ENCODE measurements at regions not wholly inside any gene's neighbourhood (a gene's known extent, or its start where the extent isn't known, plus 50 kb on each side); places are given as distances from the start of the nearest gene placed in this dataset.
"Not testable (repeated sequence)": the region's sequence is repeated elsewhere in the genome, so short reads cannot be mapped to it uniquely, and the experiment has no call there.

DNA sequence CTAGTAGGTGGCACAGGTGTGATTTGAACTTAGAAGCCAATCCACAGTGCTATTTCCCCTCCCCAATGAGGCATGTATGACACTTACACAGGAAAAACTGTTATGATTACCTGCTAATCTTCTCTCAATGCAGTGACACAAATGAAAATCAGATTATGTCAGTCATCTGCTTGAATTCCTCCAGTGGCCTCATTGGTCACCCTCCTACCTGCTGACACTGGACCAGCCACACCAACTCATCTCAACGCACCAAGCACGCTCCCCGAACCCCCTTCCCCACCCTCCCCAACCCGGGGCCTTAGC, 82.2 kb upstream of the SEC11C start:
- DNase-seq (ENCODE audit: low read depth in 2 of 2) = no peak

- DNase-seq (ENCODE audit: low read depth in 2 of 2) = no peak
These were observed 81.7 kb upstream of the SEC11C start for GRCh38 chr18:59057969-59058368.

DNA sequence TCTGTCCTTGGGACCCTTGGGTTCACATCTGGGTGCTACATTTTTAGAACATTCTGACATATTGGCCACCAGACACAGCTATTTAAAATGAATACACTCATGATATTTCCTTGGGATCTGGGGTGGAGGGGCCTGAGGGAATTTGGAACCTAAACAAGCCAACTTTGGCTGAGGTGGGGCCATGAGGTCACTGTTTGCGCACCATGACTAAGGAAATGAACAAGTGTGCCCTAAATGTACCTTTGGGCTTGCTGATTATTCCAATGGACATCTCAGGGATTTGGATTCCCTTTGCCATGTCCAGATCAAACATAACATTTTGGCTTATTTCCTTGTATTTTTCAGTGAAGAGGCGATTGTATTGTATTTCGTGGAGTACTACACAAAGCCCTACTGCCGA, 80.5 kb upstream of the SEC11C start:
- DNase-seq (ENCODE audit: low read depth in 2 of 2) = no peak

DNA sequence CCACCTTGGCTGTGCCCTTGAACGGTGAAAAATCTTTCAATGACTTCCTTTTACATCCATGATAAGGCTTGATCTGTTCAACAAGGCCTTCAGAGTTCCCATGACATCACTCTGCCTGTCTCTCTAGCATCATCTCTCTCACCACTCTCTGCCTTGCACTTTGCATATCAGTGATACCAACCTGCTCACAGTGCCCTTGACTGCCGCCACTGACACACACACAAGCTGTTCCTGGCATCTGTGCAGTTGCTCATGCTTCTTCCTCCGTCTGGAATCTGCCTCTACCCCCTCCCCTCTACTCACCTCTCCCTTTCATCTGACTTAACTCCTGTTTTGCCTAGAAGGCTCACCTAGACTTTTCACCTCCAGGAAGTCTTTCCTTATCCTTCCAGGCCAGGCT, 79.1 kb upstream of the SEC11C start:
- no peak for DNase-seq (ENCODE audit: low read depth in 2 of 2)

- no peak for DNase-seq (ENCODE audit: low read depth in 2 of 2)
These were observed 77.6 kb upstream of the SEC11C start for GRCh38 chr18:59061914-59062642.

GRCh38 chr18:59062643-59063006, 77.1 kb upstream of the SEC11C start:
- DNase-seq (ENCODE audit: low read depth in 2 of 2) = no peak

DNA sequence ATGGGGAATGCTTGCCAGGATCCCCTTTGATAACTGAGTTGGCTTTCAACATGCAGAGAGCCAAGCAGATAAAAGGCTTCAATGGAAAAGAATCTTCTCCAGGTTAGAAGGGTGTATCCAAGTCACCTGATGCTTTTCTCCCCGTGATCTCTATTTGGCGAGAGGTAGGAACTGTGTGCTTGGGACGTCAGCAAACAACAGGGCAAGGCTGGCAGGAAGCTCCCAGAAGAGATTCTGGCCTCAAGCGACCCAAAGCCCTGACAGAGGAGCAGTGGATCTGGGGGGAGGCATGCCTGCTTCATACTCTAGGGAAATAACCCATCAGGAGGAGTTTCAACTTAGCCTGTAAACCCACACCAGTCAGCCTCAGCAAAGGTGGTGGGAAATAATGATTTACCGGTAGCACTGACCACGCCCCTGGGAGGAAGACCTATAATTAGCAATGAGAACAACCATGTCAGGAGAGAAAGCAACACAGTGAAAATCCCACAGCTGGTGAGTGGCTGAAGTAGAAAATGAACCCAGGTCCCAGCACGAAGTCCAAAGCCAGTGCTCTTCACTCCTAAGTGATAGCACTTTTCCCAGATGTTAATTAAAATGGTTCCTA, 76.3 kb upstream of the SEC11C start:
- DNase-seq (ENCODE audit: low read depth in 2 of 2) = no peak

GRCh38 chr18:59063912-59064311, 75.8 kb upstream of the SEC11C start:
- no peak for DNase-seq (ENCODE audit: low read depth in 2 of 2)

- DNase-seq (ENCODE audit: low read depth in 2 of 2) = no peak
These were observed 74.0 kb upstream of the SEC11C start for GRCh38 chr18:59065684-59066083.

DNA sequence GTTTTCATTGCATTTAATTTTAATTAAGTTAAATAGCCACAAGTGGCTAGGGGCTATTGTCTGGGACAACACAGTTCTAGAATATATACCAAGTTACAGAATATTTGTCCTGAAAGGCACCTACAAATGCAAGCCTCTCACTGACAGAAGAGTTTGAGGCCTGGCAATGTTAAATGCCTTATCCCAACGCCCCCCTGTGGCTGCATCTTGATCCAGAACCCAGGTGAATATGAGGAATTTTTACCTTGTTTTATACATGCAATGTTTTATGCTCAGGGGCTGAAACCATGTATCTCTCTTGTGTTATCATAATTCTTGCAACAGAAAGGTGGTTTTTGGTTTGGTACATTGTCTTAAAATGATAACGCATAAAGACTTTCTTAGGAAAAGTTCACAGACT, 71.8 kb upstream of the SEC11C start:
- DNase-seq (ENCODE audit: low read depth in 2 of 2) = peak; percentile 29 to 61

GRCh38 chr18:59068276-59069071, 71.2 kb upstream of the SEC11C start:
- no peak for DNase-seq (ENCODE audit: low read depth in 2 of 2)

DNA sequence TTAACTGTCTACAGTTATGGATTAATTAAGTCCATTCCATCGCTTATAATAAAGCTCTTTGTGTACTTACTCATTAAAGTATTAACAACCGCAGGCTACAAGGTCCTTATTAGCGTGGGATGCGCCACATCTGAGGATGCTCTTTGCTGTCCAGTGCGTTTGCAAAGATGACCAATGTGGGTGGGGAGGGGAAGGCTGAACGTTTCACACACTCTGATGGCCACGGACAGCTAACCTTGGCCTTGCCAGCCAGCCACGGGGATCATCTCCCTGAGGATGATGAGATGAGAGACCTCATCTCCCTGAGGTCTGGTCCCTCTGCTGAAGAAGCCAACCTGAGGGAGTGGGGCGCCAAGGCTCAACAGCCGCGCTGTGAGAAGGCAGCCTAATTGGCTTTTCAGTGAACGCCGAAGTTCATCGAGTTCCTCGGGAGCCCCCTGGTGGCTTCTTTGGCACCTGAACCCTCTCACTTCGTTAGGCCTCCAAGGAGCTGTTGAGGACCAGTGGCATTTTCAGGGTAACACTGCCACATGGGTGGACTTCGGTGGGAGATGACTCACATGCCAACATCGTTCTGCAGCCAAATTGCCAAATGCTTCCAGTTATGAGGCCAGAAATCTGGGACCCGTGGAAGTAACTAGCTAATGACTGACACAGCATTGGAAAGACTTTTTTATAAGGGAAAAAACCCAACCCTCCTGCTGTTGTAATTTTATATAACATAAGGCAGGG, 69.3 kb upstream of the SEC11C start:
- peak; percentile 24 to 78 for DNase-seq (ENCODE audit: low read depth in 2 of 2)

DNA sequence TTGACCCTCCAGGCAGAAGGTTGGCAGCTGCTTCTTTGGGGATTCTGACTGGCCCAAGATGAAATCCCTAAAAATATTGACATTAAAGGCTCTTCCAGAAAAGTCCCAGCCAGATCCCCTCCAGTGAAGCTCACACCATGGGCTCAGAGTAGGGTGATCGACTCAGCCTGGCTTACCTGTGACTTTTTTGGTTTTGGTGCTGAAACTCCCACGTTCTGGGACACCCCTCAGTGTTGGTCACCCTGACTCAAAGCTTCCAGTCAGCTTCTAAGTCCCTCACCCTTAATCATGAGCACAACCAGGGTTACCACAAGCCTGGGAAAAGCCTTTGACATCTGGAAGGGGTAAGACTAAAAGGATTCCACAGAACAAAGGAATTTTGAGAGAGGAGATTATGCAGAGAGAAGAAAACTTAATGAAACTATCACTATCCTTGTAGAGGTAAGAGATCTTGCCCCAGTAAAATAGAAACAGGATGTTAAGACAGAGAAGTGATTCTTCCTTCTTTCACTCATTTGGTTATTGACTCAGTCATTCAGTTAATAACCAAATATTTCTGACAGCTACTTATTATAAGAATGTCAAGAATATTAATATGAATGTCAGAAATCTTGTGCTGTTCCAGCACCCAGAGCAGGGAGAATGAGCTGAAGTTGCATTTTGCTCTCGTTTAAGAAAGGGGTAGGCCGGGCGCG, 66.8 kb upstream of the SEC11C start:
- no peak for DNase-seq (ENCODE audit: low read depth in 2 of 2)

DNA sequence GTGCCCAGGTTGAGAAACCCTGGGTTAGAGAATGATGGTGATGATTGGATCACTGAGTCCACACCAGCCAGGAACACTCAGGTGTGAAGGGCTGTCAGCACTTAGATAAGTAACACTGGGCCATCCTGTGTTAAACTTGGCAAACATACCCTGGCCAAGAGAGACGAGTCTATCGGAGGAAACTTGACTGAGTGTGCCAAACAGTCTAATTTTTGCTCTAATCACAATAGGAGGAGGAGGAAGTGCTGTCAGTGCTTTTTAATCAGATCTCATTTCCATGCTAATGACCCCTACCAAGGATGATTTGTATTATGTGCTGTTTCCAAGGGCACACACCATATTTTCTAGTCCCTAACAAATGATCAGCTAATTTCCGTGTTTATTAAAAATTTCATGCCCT, 63.8 kb upstream of the SEC11C start:
- peak; percentile 41 to 44 for DNase-seq (ENCODE audit: low read depth in 2 of 2)

DNA sequence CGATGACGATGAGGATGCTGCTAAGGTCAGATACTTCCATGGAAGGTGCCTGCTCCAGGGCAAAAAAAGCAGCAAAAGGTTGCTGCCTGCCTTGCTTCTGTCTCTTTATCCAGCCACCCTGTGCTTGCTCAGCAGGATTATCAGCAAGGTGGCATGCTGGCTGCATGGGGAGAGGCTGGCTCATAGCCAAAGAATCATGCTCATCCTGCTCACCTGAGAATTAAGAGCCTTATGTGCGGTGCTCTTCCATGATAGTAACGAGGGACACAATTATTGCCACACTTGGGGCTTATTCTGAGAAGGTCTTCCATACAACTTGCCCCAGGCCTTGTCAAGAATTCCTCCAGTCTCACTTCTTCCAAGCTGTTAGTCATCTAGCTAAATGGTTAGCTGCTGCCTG, 60.4 kb upstream of the SEC11C start:
- no peak for DNase-seq (ENCODE audit: low read depth in 2 of 2)

DNA sequence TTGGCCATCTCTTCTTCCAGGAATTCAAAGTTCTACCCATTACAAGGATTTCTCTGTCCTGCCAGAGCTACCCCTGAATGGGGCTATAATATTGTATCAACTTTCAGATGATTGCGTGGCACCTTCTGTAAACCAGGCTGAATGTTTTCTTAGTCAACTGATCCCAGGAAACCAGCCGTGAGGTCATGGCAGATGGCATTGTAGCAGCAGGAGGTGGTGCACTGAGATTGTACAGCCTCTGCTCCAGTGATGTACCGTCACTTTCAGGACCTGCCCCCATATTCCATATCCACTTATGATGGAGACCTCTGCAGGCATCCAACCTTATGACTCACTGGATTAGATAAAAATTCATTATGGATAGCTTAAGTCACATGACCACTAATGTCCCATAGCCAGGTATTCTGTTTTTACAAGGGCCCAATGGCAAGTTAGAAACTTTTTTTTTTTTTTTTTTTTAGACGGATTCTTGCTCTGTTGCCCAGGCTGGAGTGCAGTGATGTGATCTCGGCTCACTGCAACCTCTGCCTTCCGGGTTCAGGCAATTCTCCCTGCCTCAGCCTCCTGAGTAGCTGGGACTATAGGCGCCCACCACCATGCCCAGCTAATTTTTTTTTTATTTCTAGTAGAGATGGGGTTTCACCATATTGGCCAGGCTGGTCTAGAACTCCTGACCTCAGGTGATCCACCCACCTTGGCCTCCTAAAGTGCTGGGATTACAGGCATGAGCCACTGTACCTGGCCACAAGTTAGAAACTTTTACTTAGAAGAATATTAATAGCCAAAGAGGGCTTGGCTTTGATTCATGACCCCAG, 59.8 kb upstream of the SEC11C start:
- DNase-seq (ENCODE audit: low read depth in 2 of 2) = not testable (repeated sequence)

- no peak for DNase-seq (ENCODE audit: low read depth in 2 of 2)
These were observed 56.4 kb upstream of the SEC11C start for GRCh38 chr18:59083136-59083818.

DNA sequence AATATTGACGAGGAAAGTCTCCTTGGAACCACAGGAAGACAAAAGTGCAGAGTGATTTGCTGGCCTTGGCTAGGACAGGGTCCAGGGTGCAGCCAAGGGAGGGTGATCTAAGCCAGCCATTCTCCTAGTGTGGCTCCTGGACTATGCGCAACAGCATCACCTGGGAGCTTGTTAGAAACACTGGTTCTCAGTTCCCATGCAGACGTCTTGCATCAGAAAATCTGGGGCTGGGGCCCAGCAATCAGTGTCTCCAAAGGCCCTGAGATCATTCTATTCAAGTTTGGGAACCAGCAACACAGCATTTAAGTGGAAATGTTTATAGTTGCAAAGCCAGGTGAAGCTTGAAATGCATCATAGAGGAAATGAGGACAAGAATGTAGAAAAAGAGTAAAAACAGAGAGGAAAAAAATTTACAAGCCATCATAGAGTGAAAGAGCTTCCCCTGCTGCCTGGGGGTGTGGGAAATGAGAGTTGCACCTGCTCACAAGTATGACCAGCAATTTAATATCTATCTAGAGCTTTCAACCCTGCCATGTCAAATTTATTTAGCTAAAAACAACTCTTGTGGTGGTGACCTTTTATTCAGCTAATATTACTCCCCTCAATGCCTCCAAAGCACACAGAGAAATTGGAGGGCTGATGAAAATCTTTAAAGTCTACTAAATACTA, 54.4 kb upstream of the SEC11C start:
- DNase-seq (ENCODE audit: low read depth in 2 of 2) = no peak

- DNase-seq (ENCODE audit: low read depth in 2 of 2) = peak in 1 of 2 donors; percentile 14
These were observed 53.9 kb upstream of the SEC11C start for GRCh38 chr18:59085797-59086196.

GRCh38 chr18:59086522-59086921, 53.2 kb upstream of the SEC11C start:
- no peak for DNase-seq (ENCODE audit: low read depth in 2 of 2)
